Parathyroid adenoma (tissue), 2 donors: ENCODE measurements at regions not wholly inside any gene's neighbourhood (a gene's known extent, or its start where the extent isn't known, plus 50 kb on each side); places are given as distances from the start of the nearest gene placed in this dataset.

Experiments used
- H2AFZ ChIP-seq: fragments of 300-600 bp; sonication (generic); one replicate; pipeline ENCODE4 v1.7.0; 2017; ENCODE audit warnings: antibody characterized with exemption, mild to moderate bottlenecking
- H3K27ac ChIP-seq: fragments of 300-600 bp; sonication (generic); one replicate; pipeline ENCODE4 v1.7.0; 2017
- H3K27me3 ChIP-seq: fragments of 300-600 bp; sonication (generic); one replicate; pipeline ENCODE4 v1.7.0; 2017; ENCODE audit warnings: low read length; ENCODE audit not compliant: control insufficient read depth, insufficient read depth
- H3K36me3 ChIP-seq: fragments of 300-600 bp; sonication (generic); one replicate; pipeline ENCODE4 v1.7.0; 2017; ENCODE audit warnings: low read length; ENCODE audit not compliant: control insufficient read depth, insufficient read depth
- H3K4me1 ChIP-seq: fragments of 300-600 bp; sonication (generic); one replicate; pipeline ENCODE4 v1.7.0; 2017; ENCODE audit warnings: control low read depth
- H3K4me2 ChIP-seq: fragments of 300-600 bp; sonication (generic); one replicate; pipeline ENCODE4 v1.7.0; 2017; ENCODE audit warnings: low read length
- H3K4me3 ChIP-seq: fragments of 300-600 bp; sonication (generic); one replicate; pipeline ENCODE4 v1.7.0; 2017; ENCODE audit warnings: low read depth, low read length
- H3K79me2 ChIP-seq: fragments of 300-600 bp; sonication (generic); one replicate; pipeline ENCODE4 v1.7.0; 2017; ENCODE audit warnings: control low read depth
- H3K9ac ChIP-seq: fragments of 300-600 bp; sonication (generic); one replicate; pipeline ENCODE4 v1.7.0; 2017; ENCODE audit warnings: mild to moderate bottlenecking
- H3K9me3 ChIP-seq: fragments of 300-600 bp; sonication (generic); one replicate; pipeline ENCODE4 v1.7.0; 2017; ENCODE audit warnings: low read length; ENCODE audit not compliant: control insufficient read depth
- CTCF ChIP-seq: fragments of 300-600 bp; sonication (generic); IDR thresholded peaks from one replicate; pipeline ENCODE4 v1.7.0; 2017; ENCODE audit warnings: antibody characterized with exemption, mild to moderate bottlenecking
- donor health status: primary hyperparathyroidism.

GRCh38 chr6:4664911-4665310 is 111.3 kb upstream of the CDYL start:
- Histone ChIP-seq H3K4me2 (no peak overlapping the region), H3K27ac (no peak overlapping the region), H3K4me3 (no peak overlapping the region), H3K27me3 (no peaks in the 10 kb centered on the region), H3K9ac (no peak overlapping the region), H3K9me3 (no peaks in the 10 kb centered on the region), H3K4me1 (no peaks in the 10 kb centered on the region), H2AFZ (no peak overlapping the region), H3K36me3 (no peaks in the 10 kb centered on the region), H3K79me2 (no peaks in the 10 kb centered on the region)
- no peak for TF ChIP-seq CTCF

- no peaks in the 10 kb centered on the region for H3K9me3 ChIP-seq
- H3K79me2 ChIP-seq = no peaks in the 10 kb centered on the region
- H3K9ac ChIP-seq = no peak overlapping the region
- H3K4me1 ChIP-seq = no peaks in the 10 kb centered on the region
- no peak overlapping the region for H3K4me2 ChIP-seq
- H3K27me3 ChIP-seq = no peaks in the 10 kb centered on the region
- no peak overlapping the region for H2AFZ ChIP-seq
- H3K36me3 ChIP-seq = no peaks in the 10 kb centered on the region
- TF ChIP-seq CTCF = no peak
- no peak overlapping the region for H3K27ac ChIP-seq
- H3K4me3 ChIP-seq = no peak overlapping the region
These were observed 112.0 kb upstream of the CDYL start for GRCh38 chr6:4664117-4664626.

- TF ChIP-seq CTCF = no peak
- Histone ChIP-seq H3K4me2 (no peak overlapping the region), H3K79me2 (no peaks in the 10 kb centered on the region), H2AFZ (no peak overlapping the region), H3K4me3 (no peak overlapping the region), H3K4me1 (no peaks in the 10 kb centered on the region), H3K9me3 (no peaks in the 10 kb centered on the region), H3K9ac (no peak overlapping the region), H3K36me3 (no peaks in the 10 kb centered on the region), H3K27me3 (no peaks in the 10 kb centered on the region), H3K27ac (no peak overlapping the region)
These were observed 113.3 kb upstream of the CDYL start for GRCh38 chr6:4662886-4663285.

GRCh38 chr6:4661391-4661790 is 114.8 kb upstream of the CDYL start:
- Histone ChIP-seq H3K36me3 (no peaks in the 10 kb centered on the region), H2AFZ (no peak overlapping the region), H3K4me1 (no peaks in the 10 kb centered on the region), H3K9me3 (no peaks in the 10 kb centered on the region), H3K79me2 (no peaks in the 10 kb centered on the region), H3K4me3 (no peak overlapping the region), H3K9ac (no peak overlapping the region), H3K4me2 (no peak overlapping the region), H3K27ac (no peak overlapping the region), H3K27me3 (no peaks in the 10 kb centered on the region)
- TF ChIP-seq CTCF = no peak
